ENCODE measurements at regions not wholly inside any gene's neighbourhood (a gene's known extent, or its start where the extent isn't known, plus 50 kb on each side); places are given as distances from the start of the nearest gene placed in this dataset.
"Not testable (repeated sequence)": the region's sequence is repeated elsewhere in the genome, so short reads cannot be mapped to it uniquely, and the experiment has no call there.

GRCh38 chr3:22732641-22733040 lies 470.5 kb upstream of the UBE2E2 start:
- no peak for DNase-seq (ENCODE audit: low spot score)
- no peak for TF ChIP-seq CTCF (IDR thresholded peaks at IDR 0.05; ENCODE audit: borderline replicate concordance, control extremely low read depth, extremely low read depth, insufficient read depth, missing control alignments)
- in situ Hi-C loops (cut with MboI; ENCODE audit: low sequenced_read_pairs, unreplicated experiment) = no loop called here

DNA sequence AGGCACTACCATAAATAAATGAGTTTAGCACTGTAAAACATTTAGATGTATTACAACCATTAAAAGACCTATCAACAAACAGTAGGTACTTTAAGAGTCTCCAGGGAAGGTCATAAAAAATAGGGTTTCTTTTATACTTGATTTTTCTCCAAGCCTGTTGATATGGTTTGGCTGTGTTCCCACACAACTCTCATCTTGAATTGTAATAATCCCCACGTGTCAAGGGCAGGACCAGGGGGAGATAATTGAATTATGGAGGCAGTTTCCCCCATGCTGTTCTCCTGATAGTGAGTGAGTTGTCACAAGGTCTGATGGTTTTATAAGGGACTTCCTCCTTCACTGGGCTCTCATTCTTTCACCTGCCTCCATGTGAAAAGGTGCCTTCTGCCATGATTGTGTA lies 468.9 kb upstream of the UBE2E2 start:
- TF ChIP-seq CTCF (IDR thresholded peaks at IDR 0.05; ENCODE audit: borderline replicate concordance, control extremely low read depth, extremely low read depth, insufficient read depth, missing control alignments) = no peak
- DNase-seq (ENCODE audit: low spot score) = no peak
- in situ Hi-C loops (cut with MboI; ENCODE audit: low sequenced_read_pairs, unreplicated experiment) = no loop called here

- no peak for DNase-seq (ENCODE audit: low spot score)
- TF ChIP-seq CTCF (IDR thresholded peaks at IDR 0.05; ENCODE audit: borderline replicate concordance, control extremely low read depth, extremely low read depth, insufficient read depth, missing control alignments) = no peak
- in situ Hi-C loops (cut with MboI; ENCODE audit: low sequenced_read_pairs, unreplicated experiment) = no loop called here
These were observed 468.4 kb upstream of the UBE2E2 start for GRCh38 chr3:22734756-22735155.

- in situ Hi-C loops (cut with MboI; ENCODE audit: low sequenced_read_pairs, unreplicated experiment) = no loop called here
- TF ChIP-seq CTCF (IDR thresholded peaks at IDR 0.05; ENCODE audit: borderline replicate concordance, control extremely low read depth, extremely low read depth, insufficient read depth, missing control alignments) = no peak
- no peak for DNase-seq (ENCODE audit: low spot score)
These were observed 467.8 kb upstream of the UBE2E2 start for GRCh38 chr3:22735373-22735772.

DNA sequence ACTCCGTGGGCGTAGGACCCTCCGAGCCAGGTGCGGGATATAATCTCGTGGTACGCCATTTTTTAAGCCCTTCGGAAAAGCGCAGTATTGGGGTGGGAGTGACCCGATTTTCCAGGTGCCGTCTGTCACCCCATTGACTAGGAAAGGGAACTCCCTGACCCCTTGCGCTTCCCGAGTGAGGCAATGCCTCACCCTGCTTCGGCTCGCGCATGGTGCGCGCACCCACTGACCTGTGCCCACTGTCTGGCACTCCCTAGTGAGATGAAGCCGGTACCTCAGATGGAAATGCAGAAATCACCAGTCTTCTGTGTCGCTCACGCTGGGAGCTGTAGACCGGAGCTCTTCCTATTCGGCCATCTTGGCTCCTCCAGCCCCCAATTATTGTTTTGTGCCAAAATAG lies 459.7 kb upstream of the UBE2E2 start:
- DNase-seq (ENCODE audit: low spot score); in situ Hi-C loops (cut with MboI; ENCODE audit: low sequenced_read_pairs, unreplicated experiment): not testable (repeated sequence)

- DNase-seq (ENCODE audit: low spot score) = no peak
- in situ Hi-C loops (cut with MboI; ENCODE audit: low sequenced_read_pairs, unreplicated experiment) = no loop called here
- no peak for TF ChIP-seq CTCF (IDR thresholded peaks at IDR 0.05; ENCODE audit: borderline replicate concordance, control extremely low read depth, extremely low read depth, insufficient read depth, missing control alignments)
These were observed 457.8 kb upstream of the UBE2E2 start for GRCh38 chr3:22745321-22745720.

DNA sequence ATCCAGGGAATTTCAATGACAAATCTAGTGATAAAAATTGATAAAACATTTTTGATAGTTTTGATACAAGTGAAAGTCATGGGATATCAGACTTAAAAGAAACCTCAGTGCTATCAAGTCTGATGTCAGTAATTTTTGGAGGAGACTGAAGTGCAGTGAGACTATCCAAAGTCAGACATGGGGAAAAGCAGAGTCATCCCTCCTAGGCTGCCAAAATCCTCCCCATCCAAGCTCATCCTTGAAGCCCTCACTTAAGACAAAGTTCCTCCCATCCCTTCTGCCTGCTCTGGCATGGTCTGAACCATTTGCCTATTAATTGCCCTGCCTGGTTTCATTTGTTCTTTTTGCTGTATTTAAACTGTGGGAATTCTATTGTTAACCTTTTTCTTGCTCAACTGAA lies 456.9 kb upstream of the UBE2E2 start:
- in situ Hi-C loops (cut with MboI; ENCODE audit: low sequenced_read_pairs, unreplicated experiment) = no loop called here
- TF ChIP-seq CTCF (IDR thresholded peaks at IDR 0.05; ENCODE audit: borderline replicate concordance, control extremely low read depth, extremely low read depth, insufficient read depth, missing control alignments) = no peak
- no peak for DNase-seq (ENCODE audit: low spot score)

Data from GM13976 (cell line).